K562 (cell line): ENCODE measurements at regions not wholly inside any gene's neighbourhood (a gene's known extent, or its start where the extent isn't known, plus 50 kb on each side); places are given as distances from the start of the nearest gene placed in this dataset.

Source experiments
- FOXA3 ChIP-seq, 2 experiments: fragments of 450-650 bp in 1 of 2; sonication (generic) in 1 of 2; formaldehyde crosslinking; IDR thresholded peaks in 1 of 2; conservative IDR thresholded peaks in 1 of 2; 2 replicates each; pipeline versions ENCODE4 v1.4.0 to v1.8.0; 2020 to 2022; ENCODE audit warnings: mild to moderate bottlenecking in 2 of 2, missing genetic modification reagents in 1 of 2
- POLR2AphosphoS5 ChIP-seq: IDR thresholded peaks from 2 replicates; pipeline ENCODE4 v1.6.1; 2011; ENCODE audit warnings: mild to moderate bottlenecking, low read depth, low read length, moderate library complexity; ENCODE audit not compliant: control insufficient read depth, insufficient read depth
- RCOR1 ChIP-seq, 2 experiments: IDR thresholded peaks; 2 replicates each; pipeline ENCODE4 v1.6.1; 2012; ENCODE audit warnings: low read depth in 2 of 2, low read length in 2 of 2, borderline replicate concordance in 1 of 2, improper control_type of control experiment in 1 of 2
- SMC3 ChIP-seq: conservative IDR thresholded peaks from 2 replicates; pipeline ENCODE4 v1.6.1; 2011; ENCODE audit warnings: low read depth, low read length, improper control_type of control experiment; ENCODE audit not compliant: insufficient read depth
- ZBTB43 ChIP-seq: sonication (generic); formaldehyde crosslinking; IDR thresholded peaks from 2 replicates; pipeline ENCODE4 v1.8.0; 2023; ENCODE audit warnings: mild to moderate bottlenecking, missing genetic modification reagents
- ZC3H8 ChIP-seq: fragments of 450-650 bp; IDR thresholded peaks from 2 replicates; pipeline ENCODE4 v1.6.1; 2017
- ZEB2 ChIP-seq: fragments of 450-650 bp; IDR thresholded peaks from 2 replicates; pipeline ENCODE4 v1.6.1; 2016
- ZNF263 ChIP-seq: sonication (generic); formaldehyde crosslinking; IDR thresholded peaks from 2 replicates; pipeline ENCODE4 v1.8.0; 2022; ENCODE audit warnings: mild to moderate bottlenecking, missing genetic modification reagents, borderline replicate concordance

- TF ChIP-seq SMC3, result no peak
- no peak for TF ChIP-seq ZC3H8
- no peak for TF ChIP-seq FOXA3 (CRISPR knock-in tag; conservative IDR thresholded peaks at IDR 0.05 in 1 of 2, IDR thresholded peaks at IDR 0.05 in 1 of 2)
- TF ChIP-seq ZBTB43, result no peak
- no peak for TF ChIP-seq ZEB2
- TF ChIP-seq ZNF263 (CRISPR knock-in tag), result no peak
- no peak for TF ChIP-seq POLR2AphosphoS5
- TF ChIP-seq RCOR1 (IDR thresholded peaks at IDR 0.05; ENCODE audit: borderline replicate concordance in 1 of 2, low read depth in 2 of 2, low read length in 2 of 2), result no peak
These were observed 256.8 kb upstream of the USP9Y start for GRCh38 chrY:12444200-12444599.
